GM23338 (cell line): ENCODE measurements at regions not wholly inside any gene's neighbourhood (a gene's known extent, or its start where the extent isn't known, plus 50 kb on each side); places are given as distances from the start of the nearest gene placed in this dataset.

Experiments used
- ATAC-seq: fragments of 200-7000 bp; cut with Tn5 transposase; 3 replicates; pipeline ENCODE4 v1.9.1; 2020
- DNase-seq: peaks from one replicate; pipeline ENCODE4 v3.0.0-alpha.2; 2015; ENCODE audit warnings: low spot score
- H2AFZ ChIP-seq: fragments of 200-600 bp; sonication (generic); 2 replicates; pipeline ENCODE4 v1.8.0; 2016; ENCODE audit warnings: antibody characterized with exemption, mild to moderate bottlenecking, moderate library complexity
- H3F3A ChIP-seq: fragments of 200-600 bp; sonication (generic); replicated peaks from 2 replicates; pipeline ENCODE4 v1.8.0; 2017; ENCODE audit warnings: antibody characterized with exemption, mixed run types, low read depth
- H3K27ac ChIP-seq: fragments of 200-600 bp; sonication (generic); 2 replicates; pipeline ENCODE4 v1.6.1; 2016; ENCODE audit warnings: low read depth
- H3K27me3 ChIP-seq: fragments of 200-600 bp; sonication (generic); 2 replicates; pipeline ENCODE4 v1.8.0; 2016; ENCODE audit warnings: mild to moderate bottlenecking, mixed run types, moderate library complexity; ENCODE audit not compliant: insufficient read depth
- H3K36me3 ChIP-seq: fragments of 200-600 bp; sonication (generic); 2 replicates; pipeline ENCODE4 v1.8.0; 2016; ENCODE audit warnings: mild to moderate bottlenecking; ENCODE audit not compliant: insufficient read depth
- H3K4me1 ChIP-seq: fragments of 200-600 bp; sonication (generic); 2 replicates; pipeline ENCODE4 v1.8.0; 2016; ENCODE audit warnings: mild to moderate bottlenecking, moderate library complexity; ENCODE audit not compliant: insufficient read depth
- H3K4me2 ChIP-seq: fragments of 200-600 bp; sonication (generic); 2 replicates; pipeline ENCODE4 v1.7.1; 2017; ENCODE audit warnings: mixed run types
- H3K4me3 ChIP-seq: fragments of 200-600 bp; sonication (generic); 2 replicates; pipeline ENCODE4 v1.6.1; 2016; ENCODE audit warnings: mixed run types
- H3K79me2 ChIP-seq: fragments of 200-600 bp; sonication (generic); replicated peaks from 2 replicates; pipeline ENCODE4 v1.8.0; 2017; ENCODE audit warnings: mild to moderate bottlenecking; ENCODE audit not compliant: insufficient read depth
- H3K9me2 ChIP-seq: fragments of 200-600 bp; sonication (generic); 2 replicates; pipeline ENCODE4 v1.8.0; 2017; ENCODE audit not compliant: insufficient read depth
- H4K20me1 ChIP-seq: fragments of 200-600 bp; sonication (generic); replicated peaks from 2 replicates; pipeline ENCODE4 v1.8.0; 2017; ENCODE audit warnings: mild to moderate bottlenecking; ENCODE audit not compliant: insufficient read depth
- H3K27ac Mint-ChIP-seq: 2 replicates; pipeline ENCODE4 v1.8.0; 2020; ENCODE audit warnings: inconsistent platforms, mild to moderate bottlenecking, moderate library complexity, mixed read lengths
- H3K27me3 Mint-ChIP-seq: 3 replicates; pipeline ENCODE4 v1.8.0; 2022; ENCODE audit warnings: low read depth, mild to moderate bottlenecking, moderate library complexity, mixed read lengths, inconsistent platforms; ENCODE audit not compliant: insufficient read depth, poor library complexity
- H3K36me3 Mint-ChIP-seq: 3 replicates; pipeline ENCODE4 v1.8.0; 2021; ENCODE audit warnings: low read depth, mild to moderate bottlenecking, inconsistent platforms, moderate library complexity, mixed read lengths
- H3K4me1 Mint-ChIP-seq: 3 replicates; pipeline ENCODE4 v1.8.0; 2020; ENCODE audit warnings: mild to moderate bottlenecking, inconsistent platforms, mixed read lengths
- H3K4me3 Mint-ChIP-seq: 3 replicates; pipeline ENCODE4 v1.8.0; 2021; ENCODE audit warnings: moderate library complexity, mild to moderate bottlenecking, inconsistent platforms, mixed read lengths
- H3K9me3 Mint-ChIP-seq: 3 replicates; pipeline ENCODE4 v1.8.0; 2020; ENCODE audit warnings: moderate library complexity, mild to moderate bottlenecking, inconsistent platforms, mixed read lengths
- CTCF ChIP-seq, 2 experiments: fragments of 200-600 bp in 1 of 2; sonication (generic) in 1 of 2; conservative IDR thresholded peaks; 2 replicates each; pipeline versions ENCODE4 v1.5.1 to v1.6.1; 2016 to 2017; ENCODE audit warnings: antibody characterized with exemption in 2 of 2, low read depth in 2 of 2, mild to moderate bottlenecking in 2 of 2, moderate library complexity in 1 of 2
- EZH2phosphoT487 ChIP-seq: fragments of 200-600 bp; sonication (generic); IDR thresholded peaks from one replicate; pipeline ENCODE4 v1.8.1; 2018; ENCODE audit warnings: antibody characterized with exemption; ENCODE audit not compliant: unreplicated experiment
- JUNB ChIP-seq: IDR thresholded peaks from one replicate; pipeline ENCODE4 v1.6.1; 2016; ENCODE audit warnings: antibody characterized with exemption; ENCODE audit not compliant: unreplicated experiment
- NANOG ChIP-seq: IDR thresholded peaks from 2 replicates; pipeline ENCODE4 v1.6.1; 2016; ENCODE audit warnings: antibody characterized with exemption, borderline replicate concordance
- STAT1 ChIP-seq: IDR thresholded peaks from one replicate; pipeline ENCODE4 v1.6.1; 2016; ENCODE audit warnings: antibody characterized with exemption; ENCODE audit not compliant: unreplicated experiment
- TF ChIP-seq, protein P1 (sequence below): fragments of 250-450 bp; sonication (Bioruptor Pico); IDR thresholded peaks from 2 replicates; pipeline ENCODE4 v1.5.0; 2020; ENCODE audit warnings: mild to moderate bottlenecking, moderate library complexity

DNA sequence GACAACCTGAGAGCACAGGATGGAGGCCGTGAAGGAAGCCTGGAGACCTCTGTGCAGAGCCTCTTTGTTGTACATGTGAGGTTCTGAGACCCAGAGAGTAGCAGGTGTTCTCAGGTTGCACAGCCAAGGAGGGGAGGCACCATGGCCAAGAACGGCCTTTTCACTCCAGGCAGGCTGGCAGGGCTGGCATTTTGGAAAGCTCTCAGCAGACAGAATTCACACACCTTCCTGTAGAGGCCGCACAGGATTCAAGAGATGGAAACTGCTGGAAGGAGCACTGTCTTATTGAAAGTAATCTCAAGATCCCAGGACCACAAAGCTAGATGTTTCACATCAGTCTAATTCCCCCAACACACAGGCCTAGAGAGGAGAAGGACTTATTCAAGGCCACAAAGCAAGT, 52.8 kb upstream of the XPA start:
- Histone ChIP-seq H3K4me2 (no peak overlapping the region), H4K20me1 (no peaks in the 10 kb centered on the region), H3K4me3 (no peak overlapping the region), H3K9me2 (0 out of 2 replicates have a peak, but pooled peaks cover 3% of the 10 kb centered on the region), H3K36me3 (no peaks in the 10 kb centered on the region), H2AFZ (no peak overlapping the region), H3K4me1 (no peaks in the 10 kb centered on the region), H3K27ac (no peak overlapping the region), H3F3A (no peaks in the 10 kb centered on the region), H3K27me3 (0 out of 2 replicates have a peak, but pooled peaks cover 3% of the 10 kb centered on the region), H3K79me2 (no peaks in the 10 kb centered on the region)
- H3K27ac Mint-ChIP-seq = no peak overlapping the region
- TF ChIP-seq, protein P1, sequence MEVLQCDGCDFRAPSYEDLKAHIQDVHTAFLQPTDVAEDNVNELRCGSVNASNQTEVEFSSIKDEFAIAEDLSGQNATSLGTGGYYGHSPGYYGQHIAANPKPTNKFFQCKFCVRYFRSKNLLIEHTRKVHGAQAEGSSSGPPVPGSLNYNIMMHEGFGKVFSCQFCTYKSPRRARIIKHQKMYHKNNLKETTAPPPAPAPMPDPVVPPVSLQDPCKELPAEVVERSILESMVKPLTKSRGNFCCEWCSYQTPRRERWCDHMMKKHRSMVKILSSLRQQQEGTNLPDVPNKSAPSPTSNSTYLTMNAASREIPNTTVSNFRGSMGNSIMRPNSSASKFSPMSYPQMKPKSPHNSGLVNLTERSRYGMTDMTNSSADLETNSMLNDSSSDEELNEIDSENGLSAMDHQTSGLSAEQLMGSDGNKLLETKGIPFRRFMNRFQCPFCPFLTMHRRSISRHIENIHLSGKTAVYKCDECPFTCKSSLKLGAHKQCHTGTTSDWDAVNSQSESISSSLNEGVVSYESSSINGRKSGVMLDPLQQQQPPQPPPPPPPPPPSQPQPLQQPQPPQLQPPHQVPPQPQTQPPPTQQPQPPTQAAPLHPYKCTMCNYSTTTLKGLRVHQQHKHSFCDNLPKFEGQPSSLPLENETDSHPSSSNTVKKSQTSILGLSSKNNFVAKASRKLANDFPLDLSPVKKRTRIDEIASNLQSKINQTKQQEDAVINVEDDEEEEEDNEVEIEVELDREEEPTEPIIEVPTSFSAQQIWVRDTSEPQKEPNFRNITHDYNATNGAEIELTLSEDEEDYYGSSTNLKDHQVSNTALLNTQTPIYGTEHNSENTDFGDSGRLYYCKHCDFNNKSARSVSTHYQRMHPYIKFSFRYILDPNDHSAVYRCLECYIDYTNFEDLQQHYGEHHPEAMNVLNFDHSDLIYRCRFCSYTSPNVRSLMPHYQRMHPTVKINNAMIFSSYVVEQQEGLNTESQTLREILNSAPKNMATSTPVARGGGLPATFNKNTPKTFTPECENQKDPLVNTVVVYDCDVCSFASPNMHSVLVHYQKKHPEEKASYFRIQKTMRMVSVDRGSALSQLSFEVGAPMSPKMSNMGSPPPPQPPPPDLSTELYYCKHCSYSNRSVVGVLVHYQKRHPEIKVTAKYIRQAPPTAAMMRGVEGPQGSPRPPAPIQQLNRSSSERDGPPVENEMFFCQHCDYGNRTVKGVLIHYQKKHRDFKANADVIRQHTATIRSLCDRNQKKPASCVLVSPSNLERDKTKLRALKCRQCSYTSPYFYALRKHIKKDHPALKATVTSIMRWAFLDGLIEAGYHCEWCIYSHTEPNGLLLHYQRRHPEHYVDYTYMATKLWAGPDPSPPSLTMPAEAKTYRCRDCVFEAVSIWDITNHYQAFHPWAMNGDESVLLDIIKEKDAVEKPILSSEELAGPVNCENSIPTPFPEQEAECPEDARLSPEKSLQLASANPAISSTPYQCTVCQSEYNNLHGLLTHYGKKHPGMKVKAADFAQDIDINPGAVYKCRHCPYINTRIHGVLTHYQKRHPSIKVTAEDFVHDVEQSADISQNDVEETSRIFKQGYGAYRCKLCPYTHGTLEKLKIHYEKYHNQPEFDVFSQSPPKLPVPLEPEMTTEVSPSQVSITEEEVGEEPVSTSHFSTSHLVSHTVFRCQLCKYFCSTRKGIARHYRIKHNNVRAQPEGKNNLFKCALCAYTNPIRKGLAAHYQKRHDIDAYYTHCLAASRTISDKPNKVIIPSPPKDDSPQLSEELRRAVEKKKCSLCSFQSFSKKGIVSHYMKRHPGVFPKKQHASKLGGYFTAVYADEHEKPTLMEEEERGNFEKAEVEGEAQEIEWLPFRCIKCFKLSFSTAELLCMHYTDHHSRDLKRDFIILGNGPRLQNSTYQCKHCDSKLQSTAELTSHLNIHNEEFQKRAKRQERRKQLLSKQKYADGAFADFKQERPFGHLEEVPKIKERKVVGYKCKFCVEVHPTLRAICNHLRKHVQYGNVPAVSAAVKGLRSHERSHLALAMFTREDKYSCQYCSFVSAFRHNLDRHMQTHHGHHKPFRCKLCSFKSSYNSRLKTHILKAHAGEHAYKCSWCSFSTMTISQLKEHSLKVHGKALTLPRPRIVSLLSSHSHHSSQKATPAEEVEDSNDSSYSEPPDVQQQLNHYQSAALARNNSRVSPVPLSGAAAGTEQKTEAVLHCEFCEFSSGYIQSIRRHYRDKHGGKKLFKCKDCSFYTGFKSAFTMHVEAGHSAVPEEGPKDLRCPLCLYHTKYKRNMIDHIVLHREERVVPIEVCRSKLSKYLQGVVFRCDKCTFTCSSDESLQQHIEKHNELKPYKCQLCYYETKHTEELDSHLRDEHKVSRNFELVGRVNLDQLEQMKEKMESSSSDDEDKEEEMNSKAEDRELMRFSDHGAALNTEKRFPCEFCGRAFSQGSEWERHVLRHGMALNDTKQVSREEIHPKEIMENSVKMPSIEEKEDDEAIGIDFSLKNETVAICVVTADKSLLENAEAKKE (CRISPR knock-in tag) = no peak
- peak in 1 of 2 experiments; percentile 24; a peak in 1 of 4 replicates for TF ChIP-seq CTCF (conservative IDR thresholded peaks at IDR 0.05; ENCODE audit: low read depth in 2 of 2)
- H3K36me3 Mint-ChIP-seq = 0 out of 3 replicates have a peak, but pooled peaks cover 3% of the 10 kb centered on the region
- H3K9me3 Mint-ChIP-seq = peaks cover 6% of the 10 kb centered on the region; the same call in 2 of the 3 replicates
- H3K4me3 Mint-ChIP-seq = no peak overlapping the region
- ATAC-seq (no peak), DNase-seq (no peak)
- H3K27me3 Mint-ChIP-seq = peaks cover 15% of the 10 kb centered on the region
- no peaks in the 10 kb centered on the region; the same call in 1 of the 3 replicates for H3K4me1 Mint-ChIP-seq

- H3K27ac Mint-ChIP-seq = no peak overlapping the region
- H3K36me3 ChIP-seq = no peaks in the 10 kb centered on the region
- no peak overlapping the region for H3K27ac ChIP-seq
- H3F3A ChIP-seq = no peaks in the 10 kb centered on the region
- H3K4me1 ChIP-seq = no peaks in the 10 kb centered on the region
- peaks cover 15% of the 10 kb centered on the region for H3K27me3 Mint-ChIP-seq
- H2AFZ ChIP-seq = no peak overlapping the region
- H3K27me3 ChIP-seq = no peaks in the 10 kb centered on the region
- DNase-seq (no peak), ATAC-seq (no peak)
- 0 out of 3 replicates have a peak, but pooled peaks cover 3% of the 10 kb centered on the region for H3K36me3 Mint-ChIP-seq
- H3K79me2 ChIP-seq = no peaks in the 10 kb centered on the region
- H3K4me3 ChIP-seq = no peak overlapping the region
- no peak overlapping the region for H3K4me3 Mint-ChIP-seq
- no peak overlapping the region for H3K4me2 ChIP-seq
- H4K20me1 ChIP-seq = no peaks in the 10 kb centered on the region
- peaks cover 9% of the 10 kb centered on the region; the same call in 2 of the 3 replicates for H3K9me3 Mint-ChIP-seq
- no peaks in the 10 kb centered on the region; the same call in 1 of the 3 replicates for H3K4me1 Mint-ChIP-seq
- no peaks in the 10 kb centered on the region for H3K9me2 ChIP-seq
- TF ChIP-seq STAT1 = no peak
- no peak for TF ChIP-seq EZH2phosphoT487
- TF ChIP-seq JUNB = no peak
- TF ChIP-seq NANOG = no peak
- TF ChIP-seq CTCF (conservative IDR thresholded peaks at IDR 0.05; ENCODE audit: low read depth in 2 of 2) = no peak
Measured at GRCh38 chr9:97751531-97751930, 54.4 kb upstream of the XPA start.
